CD4-positive, alpha-beta T cell treated with Interferon alpha-2 for 1 hour (primary cell): ENCODE measurements at regions not wholly inside any gene's neighbourhood (a gene's known extent, or its start where the extent isn't known, plus 50 kb on each side); places are given as distances from the start of the nearest gene placed in this dataset.

Experiments used
- DNase-seq, 2 donors: peaks; one replicate each; pipeline ENCODE4 v3.0.0-alpha.2; 2020 to 2022

- no peak for DNase-seq
These were observed 59.5 kb upstream of the HES1 start for GRCh38 chr3:194076475-194076874.

- DNase-seq, result no peak
These were observed 58.3 kb upstream of the HES1 start for GRCh38 chr3:194077602-194078001.

GRCh38 chr3:194078045-194078821 lies 57.7 kb upstream of the HES1 start:
- DNase-seq, result no peak

GRCh38 chr3:194079702-194080172 lies 56.2 kb upstream of the HES1 start:
- no peak for DNase-seq

- no peak for DNase-seq
These were observed 55.5 kb upstream of the HES1 start for GRCh38 chr3:194080436-194080835.

- no peak for DNase-seq
These were observed 54.8 kb upstream of the HES1 start for GRCh38 chr3:194080913-194081800.

- DNase-seq, result no peak
These were observed 54.1 kb upstream of the HES1 start for GRCh38 chr3:194081826-194082225.

- DNase-seq, result no peak
These were observed 53.0 kb upstream of the HES1 start for GRCh38 chr3:194082743-194083636.

GRCh38 chr3:194083637-194084224 lies 52.2 kb upstream of the HES1 start:
- DNase-seq, result no peak

- DNase-seq, result no peak
These were observed 51.7 kb upstream of the HES1 start for GRCh38 chr3:194084284-194084683.
